IPS DF 6.9 (cell line): ENCODE measurements at regions not wholly inside any gene's neighbourhood (a gene's known extent, or its start where the extent isn't known, plus 50 kb on each side); places are given as distances from the start of the nearest gene placed in this dataset.

ENCODE experiments used
- DNase-seq: peaks from one replicate; pipeline ENCODE4 v3.0.0-alpha.2; 2013; ENCODE audit warnings: low read depth, low spot score
- H3K27ac ChIP-seq: one replicate; pipeline ENCODE4 v1.5.1; 2013; ENCODE audit warnings: low read length, control low read depth
- H3K27me3 ChIP-seq: 2 replicates; pipeline ENCODE4 v1.6.1; 2013; ENCODE audit warnings: mild to moderate bottlenecking, low read length; ENCODE audit not compliant: control insufficient read depth, insufficient read depth
- H3K36me3 ChIP-seq: 2 replicates; pipeline ENCODE4 v1.6.1; 2013; ENCODE audit warnings: low read length; ENCODE audit not compliant: control insufficient read depth, insufficient read depth
- H3K4me1 ChIP-seq: 2 replicates; pipeline ENCODE4 v1.6.1; 2013; ENCODE audit warnings: low read length; ENCODE audit not compliant: control insufficient read depth, insufficient read depth
- H3K4me3 ChIP-seq: 2 replicates; pipeline ENCODE4 v1.5.1; 2013; ENCODE audit warnings: mild to moderate bottlenecking, low read length
- H3K9me3 ChIP-seq: 2 replicates; pipeline ENCODE4 v1.6.1; 2013; ENCODE audit warnings: low read length, inconsistent platforms; ENCODE audit not compliant: control insufficient read depth, insufficient read depth
- WGBS: extraction: QIAGEN DNeasy Blood & Tissue Kit; methylation state at CpG from one replicate; pipeline ENCODE4 v1.1.7; 2013; ENCODE audit warnings: mixed read lengths, missing lambda C conversion rate; ENCODE audit not compliant: insufficient read length, insufficient coverage; 5-methylcytosine and 5-hydroxymethylcytosine counted together

GRCh38 chr2:41344529-41344928, 703.3 kb upstream of the PKDCC start:
- H3K4me3 ChIP-seq: no peak overlapping the region
- H3K9me3 ChIP-seq: no peaks in the 10 kb centered on the region
- no peak for DNase-seq
- no peak overlapping the region for H3K27ac ChIP-seq
- no peaks in the 10 kb centered on the region for H3K4me1 ChIP-seq
- no peaks in the 10 kb centered on the region for H3K36me3 ChIP-seq
- no peaks in the 10 kb centered on the region for H3K27me3 ChIP-seq

DNA sequence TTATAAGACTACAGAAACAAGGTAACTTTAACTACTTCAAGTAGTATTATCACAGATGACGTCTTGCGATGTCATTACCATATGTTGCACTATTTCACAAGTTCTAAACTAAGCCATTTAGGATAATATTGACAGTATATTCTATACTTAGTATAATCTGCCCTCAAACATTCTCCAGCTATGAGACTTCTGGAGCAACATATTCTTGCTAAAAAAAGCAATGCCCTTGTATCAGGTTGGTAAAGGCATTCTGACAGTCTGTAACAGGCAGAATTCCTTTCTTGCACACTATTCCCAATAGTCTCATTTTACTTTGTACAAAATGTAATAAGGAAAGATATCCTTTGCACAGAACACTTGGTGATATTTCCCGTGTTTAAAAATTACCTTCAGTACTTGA, 694.8 kb upstream of the PKDCC start:
- no peak overlapping the region for H3K27ac ChIP-seq
- no peaks in the 10 kb centered on the region for H3K27me3 ChIP-seq
- no peaks in the 10 kb centered on the region for H3K36me3 ChIP-seq
- no peaks in the 10 kb centered on the region for H3K9me3 ChIP-seq
- no peak overlapping the region for H3K4me3 ChIP-seq
- no peaks in the 10 kb centered on the region for H3K4me1 ChIP-seq
- no CpG with 5 or more reads among the region's 3 CpGs for WGBS
- DNase-seq: no peak

DNA sequence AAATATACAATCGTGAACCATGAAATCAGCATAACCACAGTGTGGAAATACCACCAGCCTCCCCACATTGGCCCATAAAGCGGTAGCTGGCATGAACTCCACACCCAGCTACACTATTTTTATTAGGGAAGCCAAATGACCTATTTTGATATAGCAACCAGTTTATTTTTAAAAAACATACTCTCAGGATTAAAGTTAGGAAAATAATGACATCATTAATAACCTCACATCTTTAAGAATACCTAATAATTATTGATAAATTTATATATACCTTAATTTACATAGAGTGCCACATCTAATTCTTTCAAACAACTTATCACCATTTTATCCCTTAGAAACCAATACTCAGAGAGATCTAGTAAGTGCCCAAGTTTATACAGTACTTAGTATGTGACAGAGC, 692.0 kb upstream of the PKDCC start:
- Histone ChIP-seq H3K9me3 (no peaks in the 10 kb centered on the region), H3K36me3 (no peaks in the 10 kb centered on the region), H3K4me3 (no peak overlapping the region), H3K27me3 (no peaks in the 10 kb centered on the region), H3K4me1 (no peaks in the 10 kb centered on the region), H3K27ac (no peak overlapping the region)
- no peak for DNase-seq
- no CpG with 5 or more reads among the region's 2 CpGs for WGBS

DNA sequence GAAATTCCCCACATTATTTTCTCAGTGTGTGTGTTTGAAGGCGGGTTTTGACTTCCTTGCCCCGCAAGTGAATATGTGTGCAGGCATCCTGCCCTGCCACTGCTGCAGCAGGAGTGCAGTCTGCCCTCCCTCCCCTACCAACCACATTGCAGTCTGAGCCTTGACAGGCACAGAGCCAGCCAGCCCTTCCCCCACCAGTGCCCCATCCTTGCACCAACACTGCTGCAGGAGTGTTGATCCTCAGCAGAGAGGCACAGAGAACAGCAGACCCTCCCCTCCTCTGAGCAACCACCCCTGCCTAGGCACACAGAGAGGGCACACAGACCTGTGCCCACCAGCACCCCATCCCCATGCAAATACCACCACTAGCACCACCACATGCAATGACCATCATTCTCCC, 683.0 kb upstream of the PKDCC start:
- H3K27ac ChIP-seq: no peak overlapping the region
- WGBS: no CpG with 5 or more reads among the region's 2 CpGs
- no peak for DNase-seq
- H3K9me3 ChIP-seq: no peaks in the 10 kb centered on the region; the same call in 1 of the 2 replicates
- no peak overlapping the region for H3K4me3 ChIP-seq
- H3K36me3 ChIP-seq: no peaks in the 10 kb centered on the region
- no peaks in the 10 kb centered on the region for H3K27me3 ChIP-seq
- H3K4me1 ChIP-seq: no peaks in the 10 kb centered on the region; the same call in 1 of the 2 replicates

DNA sequence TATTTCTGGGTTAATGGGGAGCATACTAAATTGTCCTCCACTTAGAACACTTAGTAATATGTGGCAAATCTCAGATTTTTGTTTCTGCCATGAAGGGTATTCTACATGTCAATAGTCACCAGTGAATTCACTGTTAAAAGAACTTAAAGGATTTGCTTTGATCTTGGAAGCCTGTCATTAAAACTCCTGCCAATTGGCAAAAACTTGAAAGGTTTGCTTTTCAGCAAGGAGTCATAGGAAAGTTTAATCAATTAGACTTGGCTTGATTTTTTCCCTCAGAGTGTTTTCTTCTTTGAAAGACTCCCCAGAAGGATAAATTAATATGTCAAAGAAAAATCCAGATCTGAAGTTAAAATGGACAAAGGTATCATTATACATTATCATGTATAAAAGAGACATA, 671.9 kb upstream of the PKDCC start:
- no peaks in the 10 kb centered on the region for H3K27me3 ChIP-seq
- DNase-seq: no peak
- H3K36me3 ChIP-seq: no peaks in the 10 kb centered on the region
- H3K4me3 ChIP-seq: no peak overlapping the region
- H3K9me3 ChIP-seq: no peaks in the 10 kb centered on the region
- H3K4me1 ChIP-seq: no peaks in the 10 kb centered on the region; the same call in 1 of the 2 replicates
- H3K27ac ChIP-seq: no peak overlapping the region

GRCh38 chr2:41377837-41378236, 670.0 kb upstream of the PKDCC start:
- Histone ChIP-seq H3K27me3 (no peaks in the 10 kb centered on the region), H3K4me1 (no peaks in the 10 kb centered on the region; the same call in 1 of the 2 replicates), H3K27ac (no peak overlapping the region), H3K36me3 (no peaks in the 10 kb centered on the region), H3K9me3 (no peaks in the 10 kb centered on the region), H3K4me3 (no peak overlapping the region)
- WGBS: no CpG with 5 or more reads among the region's 4 CpGs
- no peak for DNase-seq

- Histone ChIP-seq H3K4me3 (no peak overlapping the region), H3K27ac (no peak overlapping the region), H3K27me3 (no peaks in the 10 kb centered on the region), H3K9me3 (no peaks in the 10 kb centered on the region), H3K4me1 (no peaks in the 10 kb centered on the region; the same call in 1 of the 2 replicates), H3K36me3 (no peaks in the 10 kb centered on the region)
- no peak for DNase-seq
- WGBS: no CpG with 5 or more reads among the region's 11 CpGs
Observed at GRCh38 chr2:41378420-41378819, 669.4 kb upstream of the PKDCC start.

- no peak overlapping the region for H3K27ac ChIP-seq
- no peaks in the 10 kb centered on the region for H3K9me3 ChIP-seq
- no peak overlapping the region for H3K4me3 ChIP-seq
- no peak for DNase-seq
- H3K36me3 ChIP-seq: no peaks in the 10 kb centered on the region
- no CpG with 5 or more reads among the region's 13 CpGs for WGBS
- no peaks in the 10 kb centered on the region; the same call in 1 of the 2 replicates for H3K4me1 ChIP-seq
- H3K27me3 ChIP-seq: no peaks in the 10 kb centered on the region
Observed at GRCh38 chr2:41379496-41380221, 668.2 kb upstream of the PKDCC start.

GRCh38 chr2:41381701-41382100, 666.1 kb upstream of the PKDCC start:
- no peaks in the 10 kb centered on the region for H3K9me3 ChIP-seq
- no peaks in the 10 kb centered on the region for H3K4me1 ChIP-seq
- DNase-seq: no peak
- no CpG with 5 or more reads among the region's 3 CpGs for WGBS
- H3K27ac ChIP-seq: no peak overlapping the region
- H3K4me3 ChIP-seq: no peak overlapping the region
- no peaks in the 10 kb centered on the region for H3K27me3 ChIP-seq
- no peaks in the 10 kb centered on the region for H3K36me3 ChIP-seq

DNA sequence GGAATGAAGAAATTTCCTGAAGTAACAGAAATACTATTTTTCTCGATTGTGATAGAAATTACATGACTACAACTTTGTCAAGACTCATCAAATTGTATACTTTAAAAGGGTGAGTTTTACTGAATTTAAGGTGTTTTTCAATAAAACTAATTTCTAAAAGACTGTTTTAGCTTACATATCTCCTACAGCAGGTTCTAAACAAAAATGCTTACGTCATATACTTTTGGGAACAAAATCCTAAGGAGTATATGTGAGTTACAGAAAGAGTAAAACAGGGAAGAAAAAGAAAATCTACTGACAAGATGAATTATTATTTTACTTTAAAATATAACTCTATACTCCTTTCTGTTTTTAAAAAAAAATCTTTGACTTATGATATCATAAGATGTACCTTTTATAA, 660.3 kb upstream of the PKDCC start:
- Histone ChIP-seq H3K9me3 (no peaks in the 10 kb centered on the region), H3K27me3 (no peaks in the 10 kb centered on the region), H3K4me3 (no peak overlapping the region), H3K36me3 (no peaks in the 10 kb centered on the region), H3K4me1 (no peaks in the 10 kb centered on the region), H3K27ac (no peak overlapping the region)
- no CpG with 5 or more reads among the region's 2 CpGs for WGBS
- DNase-seq: no peak

DNA sequence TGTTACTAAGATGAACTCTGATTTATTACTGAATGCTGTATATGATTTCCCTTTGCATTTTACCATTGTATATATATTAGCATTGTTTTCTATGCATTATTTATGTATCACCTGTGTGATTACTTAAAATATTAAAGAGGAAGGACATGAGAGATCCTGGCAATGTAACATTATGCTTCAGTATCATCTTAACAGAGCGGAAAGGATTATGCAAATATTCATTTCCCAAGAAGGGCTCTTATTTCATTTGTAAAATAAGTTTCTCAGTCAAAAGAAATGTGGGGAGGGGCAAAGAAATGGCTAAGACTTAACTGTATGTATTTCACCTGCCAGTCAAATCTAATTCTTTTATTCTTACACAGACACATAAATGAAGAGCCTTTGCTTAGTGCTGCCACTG, 654.2 kb upstream of the PKDCC start:
- no peak overlapping the region for H3K4me3 ChIP-seq
- no peak for DNase-seq
- no peak overlapping the region for H3K27ac ChIP-seq
- peaks cover 2% of the 10 kb centered on the region; the same call in 1 of the 2 replicates for H3K4me1 ChIP-seq
- no peaks in the 10 kb centered on the region for H3K27me3 ChIP-seq
- H3K9me3 ChIP-seq: no peaks in the 10 kb centered on the region; the same call in 1 of the 2 replicates
- no CpG with 5 or more reads among the region's 1 CpG for WGBS
- H3K36me3 ChIP-seq: no peaks in the 10 kb centered on the region
